H1 (cell line): ENCODE measurements at regions not wholly inside any gene's neighbourhood (a gene's known extent, or its start where the extent isn't known, plus 50 kb on each side); places are given as distances from the start of the nearest gene placed in this dataset.

Source experiments
- ATF2 ChIP-seq: IDR thresholded peaks from 2 replicates; pipeline ENCODE4 v1.6.1; 2012; ENCODE audit warnings: low read length, inconsistent platforms
- CTBP2 ChIP-seq: IDR thresholded peaks from 2 replicates; pipeline ENCODE4 v1.7.0; 2011; ENCODE audit warnings: borderline replicate concordance, mild to moderate bottlenecking, moderate library complexity, mixed read lengths, low read length; ENCODE audit not compliant: insufficient read depth, insufficient read length
- NANOG ChIP-seq: IDR thresholded peaks from 2 replicates; pipeline ENCODE4 v1.6.1; 2011; ENCODE audit warnings: low read length, low read depth, mild to moderate bottlenecking, inconsistent platforms; ENCODE audit not compliant: insufficient read depth, poor library complexity, severe bottlenecking
- POLR2AphosphoS5 ChIP-seq: IDR thresholded peaks from 2 replicates; pipeline ENCODE4 v1.6.1; 2011; ENCODE audit warnings: low read depth, low read length
- SRF ChIP-seq: IDR thresholded peaks from 2 replicates; pipeline ENCODE4 v1.6.1; 2011; ENCODE audit warnings: mild to moderate bottlenecking, low read depth, low read length, moderate library complexity
- YY1 ChIP-seq: IDR thresholded peaks from 2 replicates; pipeline ENCODE4 v1.6.1; 2011; ENCODE audit warnings: low read depth, mild to moderate bottlenecking, low read length
- TF ChIP-seq, protein P1 (sequence below): fragments of 300-600 bp; sonication (generic); IDR thresholded peaks from 2 replicates; pipeline ENCODE4 v1.7.1; 2012; ENCODE audit warnings: low read length, moderate library complexity, mild to moderate bottlenecking, inconsistent platforms; ENCODE audit not compliant: insufficient replicate concordance

GRCh38 chr15:81544385-81544784, 170.4 kb upstream of the TMC3 start (continued):
- no peak for TF ChIP-seq NANOG
- TF ChIP-seq, protein P1, sequence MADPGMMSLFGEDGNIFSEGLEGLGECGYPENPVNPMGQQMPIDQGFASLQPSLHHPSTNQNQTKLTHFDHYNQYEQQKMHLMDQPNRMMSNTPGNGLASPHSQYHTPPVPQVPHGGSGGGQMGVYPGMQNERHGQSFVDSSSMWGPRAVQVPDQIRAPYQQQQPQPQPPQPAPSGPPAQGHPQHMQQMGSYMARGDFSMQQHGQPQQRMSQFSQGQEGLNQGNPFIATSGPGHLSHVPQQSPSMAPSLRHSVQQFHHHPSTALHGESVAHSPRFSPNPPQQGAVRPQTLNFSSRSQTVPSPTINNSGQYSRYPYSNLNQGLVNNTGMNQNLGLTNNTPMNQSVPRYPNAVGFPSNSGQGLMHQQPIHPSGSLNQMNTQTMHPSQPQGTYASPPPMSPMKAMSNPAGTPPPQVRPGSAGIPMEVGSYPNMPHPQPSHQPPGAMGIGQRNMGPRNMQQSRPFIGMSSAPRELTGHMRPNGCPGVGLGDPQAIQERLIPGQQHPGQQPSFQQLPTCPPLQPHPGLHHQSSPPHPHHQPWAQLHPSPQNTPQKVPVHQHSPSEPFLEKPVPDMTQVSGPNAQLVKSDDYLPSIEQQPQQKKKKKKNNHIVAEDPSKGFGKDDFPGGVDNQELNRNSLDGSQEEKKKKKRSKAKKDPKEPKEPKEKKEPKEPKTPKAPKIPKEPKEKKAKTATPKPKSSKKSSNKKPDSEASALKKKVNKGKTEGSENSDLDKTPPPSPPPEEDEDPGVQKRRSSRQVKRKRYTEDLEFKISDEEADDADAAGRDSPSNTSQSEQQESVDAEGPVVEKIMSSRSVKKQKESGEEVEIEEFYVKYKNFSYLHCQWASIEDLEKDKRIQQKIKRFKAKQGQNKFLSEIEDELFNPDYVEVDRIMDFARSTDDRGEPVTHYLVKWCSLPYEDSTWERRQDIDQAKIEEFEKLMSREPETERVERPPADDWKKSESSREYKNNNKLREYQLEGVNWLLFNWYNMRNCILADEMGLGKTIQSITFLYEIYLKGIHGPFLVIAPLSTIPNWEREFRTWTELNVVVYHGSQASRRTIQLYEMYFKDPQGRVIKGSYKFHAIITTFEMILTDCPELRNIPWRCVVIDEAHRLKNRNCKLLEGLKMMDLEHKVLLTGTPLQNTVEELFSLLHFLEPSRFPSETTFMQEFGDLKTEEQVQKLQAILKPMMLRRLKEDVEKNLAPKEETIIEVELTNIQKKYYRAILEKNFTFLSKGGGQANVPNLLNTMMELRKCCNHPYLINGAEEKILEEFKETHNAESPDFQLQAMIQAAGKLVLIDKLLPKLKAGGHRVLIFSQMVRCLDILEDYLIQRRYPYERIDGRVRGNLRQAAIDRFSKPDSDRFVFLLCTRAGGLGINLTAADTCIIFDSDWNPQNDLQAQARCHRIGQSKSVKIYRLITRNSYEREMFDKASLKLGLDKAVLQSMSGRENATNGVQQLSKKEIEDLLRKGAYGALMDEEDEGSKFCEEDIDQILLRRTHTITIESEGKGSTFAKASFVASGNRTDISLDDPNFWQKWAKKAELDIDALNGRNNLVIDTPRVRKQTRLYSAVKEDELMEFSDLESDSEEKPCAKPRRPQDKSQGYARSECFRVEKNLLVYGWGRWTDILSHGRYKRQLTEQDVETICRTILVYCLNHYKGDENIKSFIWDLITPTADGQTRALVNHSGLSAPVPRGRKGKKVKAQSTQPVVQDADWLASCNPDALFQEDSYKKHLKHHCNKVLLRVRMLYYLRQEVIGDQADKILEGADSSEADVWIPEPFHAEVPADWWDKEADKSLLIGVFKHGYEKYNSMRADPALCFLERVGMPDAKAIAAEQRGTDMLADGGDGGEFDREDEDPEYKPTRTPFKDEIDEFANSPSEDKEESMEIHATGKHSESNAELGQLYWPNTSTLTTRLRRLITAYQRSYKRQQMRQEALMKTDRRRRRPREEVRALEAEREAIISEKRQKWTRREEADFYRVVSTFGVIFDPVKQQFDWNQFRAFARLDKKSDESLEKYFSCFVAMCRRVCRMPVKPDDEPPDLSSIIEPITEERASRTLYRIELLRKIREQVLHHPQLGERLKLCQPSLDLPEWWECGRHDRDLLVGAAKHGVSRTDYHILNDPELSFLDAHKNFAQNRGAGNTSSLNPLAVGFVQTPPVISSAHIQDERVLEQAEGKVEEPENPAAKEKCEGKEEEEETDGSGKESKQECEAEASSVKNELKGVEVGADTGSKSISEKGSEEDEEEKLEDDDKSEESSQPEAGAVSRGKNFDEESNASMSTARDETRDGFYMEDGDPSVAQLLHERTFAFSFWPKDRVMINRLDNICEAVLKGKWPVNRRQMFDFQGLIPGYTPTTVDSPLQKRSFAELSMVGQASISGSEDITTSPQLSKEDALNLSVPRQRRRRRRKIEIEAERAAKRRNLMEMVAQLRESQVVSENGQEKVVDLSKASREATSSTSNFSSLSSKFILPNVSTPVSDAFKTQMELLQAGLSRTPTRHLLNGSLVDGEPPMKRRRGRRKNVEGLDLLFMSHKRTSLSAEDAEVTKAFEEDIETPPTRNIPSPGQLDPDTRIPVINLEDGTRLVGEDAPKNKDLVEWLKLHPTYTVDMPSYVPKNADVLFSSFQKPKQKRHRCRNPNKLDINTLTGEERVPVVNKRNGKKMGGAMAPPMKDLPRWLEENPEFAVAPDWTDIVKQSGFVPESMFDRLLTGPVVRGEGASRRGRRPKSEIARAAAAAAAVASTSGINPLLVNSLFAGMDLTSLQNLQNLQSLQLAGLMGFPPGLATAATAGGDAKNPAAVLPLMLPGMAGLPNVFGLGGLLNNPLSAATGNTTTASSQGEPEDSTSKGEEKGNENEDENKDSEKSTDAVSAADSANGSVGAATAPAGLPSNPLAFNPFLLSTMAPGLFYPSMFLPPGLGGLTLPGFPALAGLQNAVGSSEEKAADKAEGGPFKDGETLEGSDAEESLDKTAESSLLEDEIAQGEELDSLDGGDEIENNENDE, result no peak
- no peak for TF ChIP-seq YY1
- no peak for TF ChIP-seq CTBP2
- TF ChIP-seq ATF2, result no peak
- TF ChIP-seq POLR2AphosphoS5, result no peak
- TF ChIP-seq SRF, result no peak
